Keratinocyte (primary cell): ENCODE measurements at regions not wholly inside any gene's neighbourhood (a gene's known extent, or its start where the extent isn't known, plus 50 kb on each side); places are given as distances from the start of the nearest gene placed in this dataset.
A peak's percentile ranks its signal among the peaks of the same experiment; 100 is the strongest.

Experiments used
- DNase-seq: peaks from one replicate; pipeline ENCODE4 v3.0.0-alpha.2; 2011; ENCODE audit warnings: low read depth, missing footprints, low spot score
- FAIRE-seq: peaks from 2 replicates; lab custom pipeline; 2011; peaks lifted over from hg19 to GRCh38; lab: Jason Lieb, UNC
- H2AFZ ChIP-seq: 2 replicates; pipeline ENCODE4 v1.6.0; 2012; ENCODE audit warnings: low read length, control low read depth, inconsistent platforms; ENCODE audit not compliant: control insufficient read depth
- H3K27ac ChIP-seq: 2 replicates; pipeline ENCODE4 v1.5.1; 2011; ENCODE audit warnings: low read length; ENCODE audit not compliant: control insufficient read depth, insufficient read depth
- H3K27me3 ChIP-seq: 3 replicates; pipeline ENCODE4 v1.6.0; 2011; ENCODE audit warnings: low read length; ENCODE audit not compliant: control insufficient read depth, insufficient read depth; ENCODE audit errors: extremely low read depth
- H3K36me3 ChIP-seq, 2 experiments: 2 replicates in 1 of 2; 3 replicates in 1 of 2; pipeline ENCODE4 v1.5.1; 2011; ENCODE audit warnings: low read length in 2 of 2, mild to moderate bottlenecking in 1 of 2; ENCODE audit not compliant: control insufficient read depth in 2 of 2, insufficient read depth in 2 of 2; ENCODE audit errors: extremely low read depth in 1 of 2
- H3K4me1 ChIP-seq: 3 replicates; pipeline ENCODE4 v1.5.1; 2011; ENCODE audit warnings: low read length; ENCODE audit not compliant: control insufficient read depth, insufficient read depth; ENCODE audit errors: extremely low read depth
- H3K4me2 ChIP-seq: 3 replicates; pipeline ENCODE4 v1.6.0; 2011; ENCODE audit warnings: low read depth, low read length; ENCODE audit not compliant: control insufficient read depth, insufficient read depth; ENCODE audit errors: extremely low read depth
- H3K4me3 ChIP-seq, 3 experiments: fragments of 200-600 bp in 1 of 3; sonication (generic) in 1 of 3; 2 replicates in 2 of 3; 3 replicates in 1 of 3; pipeline ENCODE4 v1.5.1; 2011 to 2016; ENCODE audit warnings: low read length in 3 of 3, mild to moderate bottlenecking in 3 of 3, control low read depth in 2 of 3, inconsistent platforms in 1 of 3, low read depth in 1 of 3, mixed read lengths in 1 of 3, mixed run types in 1 of 3, moderate library complexity in 1 of 3; ENCODE audit not compliant: control insufficient read depth in 2 of 3, insufficient read depth in 2 of 3; ENCODE audit errors: extremely low read depth in 1 of 3
- H3K79me2 ChIP-seq: 2 replicates; pipeline ENCODE4 v1.6.0; 2012; ENCODE audit warnings: low read length; ENCODE audit not compliant: control insufficient read depth, insufficient read depth
- H3K9ac ChIP-seq: 3 replicates; pipeline ENCODE4 v1.6.0; 2011; ENCODE audit warnings: low read length; ENCODE audit not compliant: control insufficient read depth, insufficient read depth; ENCODE audit errors: extremely low read depth
- H3K9me1 ChIP-seq: 3 replicates; pipeline ENCODE4 v1.6.0; 2011; ENCODE audit warnings: low read length; ENCODE audit not compliant: control insufficient read depth, insufficient read depth; ENCODE audit errors: extremely low read depth
- H3K9me3 ChIP-seq: 2 replicates; pipeline ENCODE4 v1.5.1; 2012; ENCODE audit warnings: low read depth, low read length; ENCODE audit not compliant: control insufficient read depth
- H4K20me1 ChIP-seq: 3 replicates; pipeline ENCODE4 v1.6.0; 2011; ENCODE audit warnings: low read length; ENCODE audit not compliant: control insufficient read depth, insufficient read depth; ENCODE audit errors: extremely low read depth
- EZH2 ChIP-seq: IDR thresholded peaks from one replicate; pipeline ENCODE4 v1.6.1; 2012; ENCODE audit warnings: inconsistent platforms, mild to moderate bottlenecking, low read length, moderate library complexity
- dilution Hi-C: fragments of 300-500 bp; cut with MboI; formaldehyde crosslinking; loops from one replicate; pipeline ENCODE4 v1.7.0; 2020; ENCODE audit warnings: low sequenced_read_pairs; ENCODE audit not compliant: extremely low pct_ligation_motif_present
- TF ChIP-seq, protein P1 (sequence below), 3 experiments: IDR thresholded peaks in 1 of 3; conservative IDR thresholded peaks in 1 of 3; optimal IDR thresholded peaks in 1 of 3; 2 replicates in 2 of 3; 3 replicates in 1 of 3; pipeline versions ENCODE3 to v1.5.1; 2011; ENCODE audit warnings: low read length in 3 of 3, mild to moderate bottlenecking in 3 of 3, moderate library complexity in 2 of 3, control low read depth in 1 of 3, inconsistent platforms in 1 of 3; ENCODE audit not compliant: insufficient read depth in 2 of 3; ENCODE audit errors: extremely low read depth in 1 of 3

DNA sequence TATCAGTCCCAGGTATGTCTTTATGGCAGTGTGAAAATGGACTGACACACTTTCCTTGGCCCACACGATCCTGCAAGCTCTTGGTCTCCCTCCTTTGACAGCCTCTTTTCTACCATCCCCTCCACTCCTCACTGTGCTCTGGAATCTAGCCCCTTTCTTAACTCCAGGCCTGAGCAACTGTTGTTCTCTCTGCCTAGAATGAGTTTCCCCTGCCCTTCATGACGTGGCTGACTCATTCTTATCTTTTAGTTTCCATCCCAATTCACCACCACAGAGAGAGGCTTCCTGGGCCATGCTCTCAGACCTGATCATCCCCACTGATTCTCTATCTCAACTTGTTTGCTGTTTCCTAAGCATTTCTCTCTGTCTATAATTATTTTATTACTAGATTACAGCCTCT, 157.4 kb upstream of the HMGA2 start:
- H2AFZ ChIP-seq = peak overlapping the region; percentile 54
- no peak for FAIRE-seq

DNA sequence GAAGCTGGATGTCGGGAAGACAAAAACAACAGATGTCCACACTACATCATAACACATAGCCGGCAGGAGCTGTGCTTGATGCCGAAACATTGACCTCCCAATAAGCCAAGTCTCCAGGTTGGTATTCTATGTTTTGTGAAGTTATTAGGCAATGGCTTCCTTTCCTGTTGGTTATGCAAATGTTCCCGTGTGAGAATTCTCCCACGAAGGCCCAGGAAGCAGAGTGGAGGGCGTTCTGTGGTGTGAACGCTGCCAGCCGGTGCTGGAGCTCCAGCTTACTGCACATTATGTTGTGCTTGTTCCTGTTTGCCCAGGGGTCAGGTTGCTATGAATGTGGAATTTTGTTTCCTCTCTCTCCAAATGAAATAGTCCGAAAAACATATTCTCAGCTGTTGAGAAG, 156.4 kb upstream of the HMGA2 start:
- no peak for FAIRE-seq

More for the DNA sequence above, 157.4 kb upstream of the HMGA2 start:
- Histone ChIP-seq H3K36me3 (no peaks in the 10 kb centered on the region), H3K9me3 (peaks cover 3% of the 10 kb centered on the region), H3K27ac (no peak overlapping the region), H3K79me2 (no peaks in the 10 kb centered on the region), H3K9me1 (no peaks in the 10 kb centered on the region), H3K4me2 (no peak overlapping the region), H3K4me3 (no peak overlapping the region), H3K4me1 (peaks cover 38% of the 10 kb centered on the region), H3K27me3 (no peaks in the 10 kb centered on the region), H4K20me1 (no peaks in the 10 kb centered on the region), H3K9ac (no peak overlapping the region)
- DNase-seq = no peak
- dilution Hi-C loops = no loop called here
- TF ChIP-seq EZH2 = no peak
- TF ChIP-seq, protein P1, sequence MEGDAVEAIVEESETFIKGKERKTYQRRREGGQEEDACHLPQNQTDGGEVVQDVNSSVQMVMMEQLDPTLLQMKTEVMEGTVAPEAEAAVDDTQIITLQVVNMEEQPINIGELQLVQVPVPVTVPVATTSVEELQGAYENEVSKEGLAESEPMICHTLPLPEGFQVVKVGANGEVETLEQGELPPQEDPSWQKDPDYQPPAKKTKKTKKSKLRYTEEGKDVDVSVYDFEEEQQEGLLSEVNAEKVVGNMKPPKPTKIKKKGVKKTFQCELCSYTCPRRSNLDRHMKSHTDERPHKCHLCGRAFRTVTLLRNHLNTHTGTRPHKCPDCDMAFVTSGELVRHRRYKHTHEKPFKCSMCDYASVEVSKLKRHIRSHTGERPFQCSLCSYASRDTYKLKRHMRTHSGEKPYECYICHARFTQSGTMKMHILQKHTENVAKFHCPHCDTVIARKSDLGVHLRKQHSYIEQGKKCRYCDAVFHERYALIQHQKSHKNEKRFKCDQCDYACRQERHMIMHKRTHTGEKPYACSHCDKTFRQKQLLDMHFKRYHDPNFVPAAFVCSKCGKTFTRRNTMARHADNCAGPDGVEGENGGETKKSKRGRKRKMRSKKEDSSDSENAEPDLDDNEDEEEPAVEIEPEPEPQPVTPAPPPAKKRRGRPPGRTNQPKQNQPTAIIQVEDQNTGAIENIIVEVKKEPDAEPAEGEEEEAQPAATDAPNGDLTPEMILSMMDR (optimal IDR thresholded peaks at IDR 0.05 in 1 of 3, IDR thresholded peaks at IDR 0.05 in 1 of 3, conservative IDR thresholded peaks at IDR 0.05 in 1 of 3; ENCODE audit: extremely low read depth in 1 of 3, insufficient read depth in 2 of 3, low read length in 3 of 3) = no peak

More for the DNA sequence above, 156.4 kb upstream of the HMGA2 start:
- TF ChIP-seq EZH2 = no peak
- TF ChIP-seq, protein P1 (optimal IDR thresholded peaks at IDR 0.05 in 1 of 3, IDR thresholded peaks at IDR 0.05 in 1 of 3, conservative IDR thresholded peaks at IDR 0.05 in 1 of 3; ENCODE audit: extremely low read depth in 1 of 3, insufficient read depth in 2 of 3, low read length in 3 of 3) = no peak
- Histone ChIP-seq H3K27ac (no peak overlapping the region), H3K9me3 (peaks cover 3% of the 10 kb centered on the region), H3K9me1 (no peaks in the 10 kb centered on the region), H3K4me3 (no peak overlapping the region), H3K9ac (no peak overlapping the region), H3K4me2 (no peak overlapping the region), H4K20me1 (no peaks in the 10 kb centered on the region), H3K27me3 (no peaks in the 10 kb centered on the region), H2AFZ (no peak overlapping the region), H3K4me1 (peaks cover 47% of the 10 kb centered on the region), H3K79me2 (no peaks in the 10 kb centered on the region), H3K36me3 (no peaks in the 10 kb centered on the region)
- no peak for DNase-seq
- dilution Hi-C loops = no loop called here
